H1 (cell line): ENCODE measurements at regions not wholly inside any gene's neighbourhood (a gene's known extent, or its start where the extent isn't known, plus 50 kb on each side); places are given as distances from the start of the nearest gene placed in this dataset.

Experiments
- EZH2 ChIP-seq: fragments of 200-600 bp; sonication (generic); IDR thresholded peaks from 2 replicates; pipeline ENCODE4 v1.7.1; 2012; ENCODE audit warnings: low read depth, mild to moderate bottlenecking, moderate library complexity, low read length, inconsistent platforms; ENCODE audit not compliant: severe bottlenecking
- FOSL1 ChIP-seq: IDR thresholded peaks from 2 replicates; pipeline ENCODE4 v1.6.1; 2011; ENCODE audit warnings: mild to moderate bottlenecking, low read depth, low read length, moderate library complexity; ENCODE audit not compliant: insufficient read depth
- GTF2F1 ChIP-seq: IDR thresholded peaks from 2 replicates; pipeline ENCODE4 v1.6.1; 2012; ENCODE audit warnings: low read depth, low read length, improper control_type of control experiment, borderline replicate concordance
- POLR2A ChIP-seq, 2 experiments: IDR thresholded peaks; 1 replicate in 1 of 2; 2 replicates in 1 of 2; pipeline ENCODE4 v1.6.1; 2011; ENCODE audit warnings: low read depth in 2 of 2, low read length in 2 of 2, mild to moderate bottlenecking in 2 of 2; ENCODE audit errors: control extremely low read depth in 1 of 2
- POLR2AphosphoS5 ChIP-seq: IDR thresholded peaks from 2 replicates; pipeline ENCODE4 v1.6.1; 2011; ENCODE audit warnings: low read depth, low read length
- TBP ChIP-seq: IDR thresholded peaks from 2 replicates; pipeline ENCODE4 v1.6.1; 2011; ENCODE audit warnings: low read depth, low read length, improper control_type of control experiment
- TCF12 ChIP-seq: IDR thresholded peaks from 2 replicates; pipeline ENCODE4 v1.6.1; 2011; ENCODE audit warnings: low read depth, mild to moderate bottlenecking, low read length
- TF ChIP-seq, protein P1 (sequence below), 3 experiments: IDR thresholded peaks; 1 replicate in 2 of 3; 2 replicates in 1 of 3; pipeline versions ENCODE4 v1.5.1 to v1.6.1; 2011; ENCODE audit warnings: low read length in 3 of 3, mild to moderate bottlenecking in 3 of 3, inconsistent platforms in 2 of 3, low read depth in 1 of 3, moderate library complexity in 1 of 3; ENCODE audit not compliant: insufficient read depth in 1 of 3; ENCODE audit errors: control extremely low read depth in 1 of 3
- TF ChIP-seq, protein P2 (sequence below): IDR thresholded peaks from 2 replicates; pipeline ENCODE4 v1.6.1; 2012; ENCODE audit warnings: inconsistent platforms
- TF ChIP-seq, protein P3 (sequence below): IDR thresholded peaks from 2 replicates; pipeline ENCODE4 v1.6.1; 2012; ENCODE audit warnings: low read length, inconsistent platforms

GRCh38 chr2:239777219-239777618 lies 247.9 kb downstream of the NDUFA10 start:
- TF ChIP-seq GTF2F1 (no peak), POLR2AphosphoS5 (no peak), TCF12 (no peak), TBP (no peak), EZH2 (no peak), POLR2A (IDR thresholded peaks at IDR 0.05; ENCODE audit: control extremely low read depth in 1 of 2, low read depth in 2 of 2, low read length in 2 of 2) (no peak), FOSL1 (no peak)
- TF ChIP-seq, protein P1, sequence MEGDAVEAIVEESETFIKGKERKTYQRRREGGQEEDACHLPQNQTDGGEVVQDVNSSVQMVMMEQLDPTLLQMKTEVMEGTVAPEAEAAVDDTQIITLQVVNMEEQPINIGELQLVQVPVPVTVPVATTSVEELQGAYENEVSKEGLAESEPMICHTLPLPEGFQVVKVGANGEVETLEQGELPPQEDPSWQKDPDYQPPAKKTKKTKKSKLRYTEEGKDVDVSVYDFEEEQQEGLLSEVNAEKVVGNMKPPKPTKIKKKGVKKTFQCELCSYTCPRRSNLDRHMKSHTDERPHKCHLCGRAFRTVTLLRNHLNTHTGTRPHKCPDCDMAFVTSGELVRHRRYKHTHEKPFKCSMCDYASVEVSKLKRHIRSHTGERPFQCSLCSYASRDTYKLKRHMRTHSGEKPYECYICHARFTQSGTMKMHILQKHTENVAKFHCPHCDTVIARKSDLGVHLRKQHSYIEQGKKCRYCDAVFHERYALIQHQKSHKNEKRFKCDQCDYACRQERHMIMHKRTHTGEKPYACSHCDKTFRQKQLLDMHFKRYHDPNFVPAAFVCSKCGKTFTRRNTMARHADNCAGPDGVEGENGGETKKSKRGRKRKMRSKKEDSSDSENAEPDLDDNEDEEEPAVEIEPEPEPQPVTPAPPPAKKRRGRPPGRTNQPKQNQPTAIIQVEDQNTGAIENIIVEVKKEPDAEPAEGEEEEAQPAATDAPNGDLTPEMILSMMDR (IDR thresholded peaks at IDR 0.05; ENCODE audit: control extremely low read depth in 1 of 3, insufficient read depth in 1 of 3, low read depth in 1 of 3, low read length in 3 of 3), result no peak
- TF ChIP-seq, protein P2, sequence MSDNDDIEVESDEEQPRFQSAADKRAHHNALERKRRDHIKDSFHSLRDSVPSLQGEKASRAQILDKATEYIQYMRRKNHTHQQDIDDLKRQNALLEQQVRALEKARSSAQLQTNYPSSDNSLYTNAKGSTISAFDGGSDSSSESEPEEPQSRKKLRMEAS, result no peak
- TF ChIP-seq, protein P3, sequence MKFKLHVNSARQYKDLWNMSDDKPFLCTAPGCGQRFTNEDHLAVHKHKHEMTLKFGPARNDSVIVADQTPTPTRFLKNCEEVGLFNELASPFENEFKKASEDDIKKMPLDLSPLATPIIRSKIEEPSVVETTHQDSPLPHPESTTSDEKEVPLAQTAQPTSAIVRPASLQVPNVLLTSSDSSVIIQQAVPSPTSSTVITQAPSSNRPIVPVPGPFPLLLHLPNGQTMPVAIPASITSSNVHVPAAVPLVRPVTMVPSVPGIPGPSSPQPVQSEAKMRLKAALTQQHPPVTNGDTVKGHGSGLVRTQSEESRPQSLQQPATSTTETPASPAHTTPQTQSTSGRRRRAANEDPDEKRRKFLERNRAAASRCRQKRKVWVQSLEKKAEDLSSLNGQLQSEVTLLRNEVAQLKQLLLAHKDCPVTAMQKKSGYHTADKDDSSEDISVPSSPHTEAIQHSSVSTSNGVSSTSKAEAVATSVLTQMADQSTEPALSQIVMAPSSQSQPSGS, result no peak
